GM12891 (cell line): ENCODE measurements at regions not wholly inside any gene's neighbourhood (a gene's known extent, or its start where the extent isn't known, plus 50 kb on each side); places are given as distances from the start of the nearest gene placed in this dataset.

Source experiments
- POLR2A ChIP-seq: IDR thresholded peaks from 2 replicates; pipeline ENCODE4 v1.6.1; 2011; ENCODE audit warnings: low read depth, low read length, control low read depth
- POLR2AphosphoS5 ChIP-seq: IDR thresholded peaks from 2 replicates; pipeline ENCODE4 v1.6.1; 2011; ENCODE audit warnings: low read depth, low read length, control low read depth
- SPI1 ChIP-seq: IDR thresholded peaks from 2 replicates; pipeline ENCODE4 v1.6.1; 2011; ENCODE audit warnings: low read depth, low read length, control low read depth
- TAF1 ChIP-seq: IDR thresholded peaks from 2 replicates; pipeline ENCODE4 v1.6.1; 2011; ENCODE audit warnings: low read depth, low read length, control low read depth

DNA sequence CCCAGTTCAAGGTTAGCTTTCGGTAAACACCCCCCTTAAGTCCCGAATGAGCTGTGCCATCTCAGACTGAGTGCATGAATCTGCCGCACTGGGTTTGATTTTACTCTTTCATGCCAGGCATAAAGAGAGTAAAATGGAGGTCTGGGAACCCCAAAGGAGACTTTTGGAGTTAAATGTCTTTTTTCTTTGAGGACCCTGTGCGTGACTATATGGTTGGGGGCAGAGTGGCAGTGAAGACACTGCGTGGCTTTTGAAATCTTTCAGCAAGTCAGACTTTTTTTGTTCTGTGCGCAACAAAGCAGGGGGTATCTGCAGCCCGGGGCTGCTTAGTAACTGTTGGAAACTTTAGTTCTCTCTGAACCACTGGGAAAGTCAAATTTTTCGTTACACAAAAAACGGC is 392.9 kb upstream of the SALL1 start:
- TF ChIP-seq POLR2AphosphoS5 (no peak), SPI1 (no peak), POLR2A (no peak), TAF1 (no peak)
